ENCODE measurements at regions not wholly inside any gene's neighbourhood (a gene's known extent, or its start where the extent isn't known, plus 50 kb on each side); places are given as distances from the start of the nearest gene placed in this dataset.

- TF ChIP-seq ZNF292 (CRISPR knock-in tag; IDR thresholded peaks at IDR 0.05; ENCODE audit: borderline replicate concordance, low read depth) (no peak), TEAD3 (CRISPR knock-in tag; optimal IDR thresholded peaks at IDR 0.05; ENCODE audit: borderline replicate concordance) (no peak), ZNF782 (CRISPR knock-in tag; IDR thresholded peaks at IDR 0.05; ENCODE audit: borderline replicate concordance) (no peak), ZNF674 (CRISPR knock-in tag; IDR thresholded peaks at IDR 0.05; ENCODE audit: low read depth) (no peak), ZNF678 (CRISPR knock-in tag; IDR thresholded peaks at IDR 0.05) (no peak)
Observed at GRCh38 chr11:15772547-15772946, 583.8 kb downstream of the SOX6 start (continued).

- CTCF ChIA-PET (ENCODE audit: low intra/inter-chr PET ratio, low total read pairs) = no interaction called here
- H2AFZ ChIP-seq (ENCODE audit: low read length) = no peak overlapping the region
- no peaks in the 10 kb centered on the region for H3K9me3 ChIP-seq (ENCODE audit: low read length)
- POLR2A ChIA-PET = no interaction called here
- intact Hi-C loops (cut with micrococcal nuclease; ENCODE audit: unreplicated experiment) = no loop called here
- in situ Hi-C loops (cut with HindIII; ENCODE audit: extremely low pct_ligation_motif_present, low pct_unique_long_range_greater_than_20kb) = no loop called here
- no peak for ATAC-seq
- H3K27ac ChIP-seq (ENCODE audit: extremely low read length, insufficient read depth, low read length) = no peak overlapping the region
- H3K4me1 ChIP-seq (ENCODE audit: insufficient read depth, low read length) = no peaks in the 10 kb centered on the region
- no peak for FAIRE-seq
- DNase-seq (ENCODE audit: low spot score) = no peak
- no peaks in the 10 kb centered on the region for H3K79me2 ChIP-seq (ENCODE audit: insufficient read depth, low read length)
- H4K20me1 ChIP-seq (ENCODE audit: insufficient read depth, low read length) = no peaks in the 10 kb centered on the region
- no peak overlapping the region for H3K4me2 ChIP-seq (ENCODE audit: low read depth, low read length)
- no peak overlapping the region for H3K4me3 ChIP-seq (replicated peaks in 1 of 3; ENCODE audit: insufficient read depth in 1 of 3, low read depth in 2 of 3, low read length in 3 of 3)
- no TSS peak for BruUV-seq (replicated peaks)
- no peak overlapping the region for H3K9ac ChIP-seq (ENCODE audit: insufficient read depth, low read depth, low read length)
- H3K36me3 ChIP-seq (replicated peaks in 1 of 2; ENCODE audit: control insufficient read depth in 1 of 2, insufficient read depth in 2 of 2, low read length in 2 of 2) = no peaks in the 10 kb centered on the region
- H3K27me3 ChIP-seq (ENCODE audit: control insufficient read depth in 1 of 2, insufficient read depth in 2 of 2, low read length in 2 of 2) = no peaks in the 10 kb centered on the region
- no peak for TF ChIP-seq PPARG (CRISPR knock-in tag; conservative IDR thresholded peaks at IDR 0.05)
- no peak for TF ChIP-seq TOE1 (CRISPR knock-in tag; IDR thresholded peaks at IDR 0.05)
- TF ChIP-seq CHD2 (IDR thresholded peaks at IDR 0.05; ENCODE audit: low read depth, low read length) = no peak
- TF ChIP-seq ZSCAN21 (CRISPR knock-in tag; IDR thresholded peaks at IDR 0.05; ENCODE audit: borderline replicate concordance) = no peak
- no peak for TF ChIP-seq NFIC (IDR thresholded peaks at IDR 0.05; ENCODE audit: low read length)
- TF ChIP-seq TAF15 (IDR thresholded peaks at IDR 0.05; ENCODE audit: low read depth, low read length, poor library complexity, severe bottlenecking) = no peak
- no peak for TF ChIP-seq PAX8 (CRISPR knock-in tag; IDR thresholded peaks at IDR 0.05; ENCODE audit: borderline replicate concordance)
- no peak for TF ChIP-seq FOSL2 (CRISPR knock-in tag; IDR thresholded peaks at IDR 0.05)
- TF ChIP-seq KAT7 (CRISPR knock-in tag; IDR thresholded peaks at IDR 0.05; ENCODE audit: borderline replicate concordance) = no peak
- TF ChIP-seq MYPOP (CRISPR knock-in tag; IDR thresholded peaks at IDR 0.05) = no peak
- TF ChIP-seq IKZF4 (CRISPR knock-in tag; IDR thresholded peaks at IDR 0.05; ENCODE audit: borderline replicate concordance, low read depth, not compliant biosample characterization) = no peak
- no peak for TF ChIP-seq PRPF4 (IDR thresholded peaks at IDR 0.05; ENCODE audit: low read depth, low read length, poor library complexity, severe bottlenecking)
- TF ChIP-seq TFE3 (CRISPR knock-in tag; IDR thresholded peaks at IDR 0.05) = no peak
- no peak for TF ChIP-seq SP2 (CRISPR knock-in tag; IDR thresholded peaks at IDR 0.05)
- no peak for TF ChIP-seq ZFP37 (CRISPR knock-in tag; IDR thresholded peaks at IDR 0.05; ENCODE audit: borderline replicate concordance)
- no peak for TF ChIP-seq ZNF382 (CRISPR knock-in tag; IDR thresholded peaks at IDR 0.05; ENCODE audit: borderline replicate concordance)
- no peak for TF ChIP-seq ZNF350 (CRISPR knock-in tag; IDR thresholded peaks at IDR 0.05; ENCODE audit: borderline replicate concordance, low read depth)
Observed at GRCh38 chr11:15772981-15773380, 583.4 kb downstream of the SOX6 start.
